Testis (tissue), 2 donors: ENCODE measurements at regions not wholly inside any gene's neighbourhood (a gene's known extent, or its start where the extent isn't known, plus 50 kb on each side); places are given as distances from the start of the nearest gene placed in this dataset.

Experiments used
- DNase-seq: peaks from one replicate; pipeline ENCODE4 v3.0.0-alpha.2; 2019
- H3K27ac ChIP-seq, 2 donors: fragments of 200-600 bp; sonication (generic); one replicate each; pipeline ENCODE4 v1.5.1; 2019
- H3K27me3 ChIP-seq: fragments of 200-600 bp; sonication (generic); one replicate; pipeline ENCODE4 v1.5.1; 2019
- H3K36me3 ChIP-seq: fragments of 200-600 bp; sonication (generic); one replicate; pipeline ENCODE4 v1.5.1; 2017; ENCODE audit warnings: low read depth; ENCODE audit errors: missing control alignments
- H3K4me1 ChIP-seq: fragments of 200-600 bp; sonication (generic); one replicate; pipeline ENCODE4 v1.5.1; 2019
- H3K4me3 ChIP-seq, 2 donors: fragments of 200-600 bp; sonication (generic); one replicate each; pipeline ENCODE4 v1.5.1; 2017 to 2019
- H3K9me3 ChIP-seq: fragments of 200-600 bp; sonication (generic); one replicate; pipeline ENCODE4 v1.5.1; 2017
- POLR2A ChIP-seq: fragments of 450-650 bp; IDR thresholded peaks from one replicate; pipeline ENCODE4 v1.6.1; 2017; ENCODE audit warnings: antibody characterized with exemption, mild to moderate bottlenecking, moderate library complexity
- WGBS, 2 donors: methylation state at CpG; one replicate each; pipeline ENCODE4 v1.1.5; 2018; 5-methylcytosine and 5-hydroxymethylcytosine counted together
- intact Hi-C: fragments of 100-400 bp; cut with DNase I; formaldehyde crosslinking; loops from one replicate; pipeline ENCODE4 v1.15.1; 2023; ENCODE audit warnings: low total_unique reads
- TF ChIP-seq, protein P1 (sequence below), 3 experiments: fragments of 450-650 bp in 2 of 3; fragments of 200-600 bp in 1 of 3; sonication (generic) in 1 of 3; IDR thresholded peaks; one replicate each; pipeline ENCODE4 v1.5.1; 2016 to 2019; ENCODE audit warnings: antibody characterized with exemption in 3 of 3, mild to moderate bottlenecking in 2 of 3, moderate library complexity in 1 of 3

DNA sequence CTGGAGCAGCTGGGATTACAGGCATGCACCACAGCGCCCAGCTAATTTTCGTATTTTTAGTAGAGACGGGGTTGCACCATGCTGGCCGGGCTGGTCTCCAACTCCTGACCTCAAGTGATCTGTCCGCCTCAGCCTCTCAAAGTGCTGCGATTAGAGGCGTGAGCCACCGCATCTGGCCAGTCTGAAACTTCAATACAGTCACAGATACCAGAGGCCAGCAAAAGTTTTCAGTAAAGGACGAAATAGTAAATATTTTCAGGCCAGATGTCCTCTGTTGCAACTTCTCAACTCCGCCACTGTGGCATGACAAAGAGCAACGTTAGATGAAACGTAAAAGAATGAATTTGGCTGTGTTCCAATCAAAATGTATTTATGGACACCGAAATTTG is 403.6 kb downstream of the MN1 start:
- no peaks in the 10 kb centered on the region for H3K9me3 ChIP-seq
- WGBS, 2 donors = 70 to 74% methylated on average over 13 of the region's 13 CpGs
- intact Hi-C loops = no loop called here
- no peak overlapping the region for H3K4me3 ChIP-seq
- H3K27ac ChIP-seq = no peak overlapping the region
- H3K36me3 ChIP-seq = no peaks in the 10 kb centered on the region
- DNase-seq = no peak
- peaks cover 10% of the 10 kb centered on the region for H3K4me1 ChIP-seq
- no peaks in the 10 kb centered on the region for H3K27me3 ChIP-seq
- TF ChIP-seq, protein P1, sequence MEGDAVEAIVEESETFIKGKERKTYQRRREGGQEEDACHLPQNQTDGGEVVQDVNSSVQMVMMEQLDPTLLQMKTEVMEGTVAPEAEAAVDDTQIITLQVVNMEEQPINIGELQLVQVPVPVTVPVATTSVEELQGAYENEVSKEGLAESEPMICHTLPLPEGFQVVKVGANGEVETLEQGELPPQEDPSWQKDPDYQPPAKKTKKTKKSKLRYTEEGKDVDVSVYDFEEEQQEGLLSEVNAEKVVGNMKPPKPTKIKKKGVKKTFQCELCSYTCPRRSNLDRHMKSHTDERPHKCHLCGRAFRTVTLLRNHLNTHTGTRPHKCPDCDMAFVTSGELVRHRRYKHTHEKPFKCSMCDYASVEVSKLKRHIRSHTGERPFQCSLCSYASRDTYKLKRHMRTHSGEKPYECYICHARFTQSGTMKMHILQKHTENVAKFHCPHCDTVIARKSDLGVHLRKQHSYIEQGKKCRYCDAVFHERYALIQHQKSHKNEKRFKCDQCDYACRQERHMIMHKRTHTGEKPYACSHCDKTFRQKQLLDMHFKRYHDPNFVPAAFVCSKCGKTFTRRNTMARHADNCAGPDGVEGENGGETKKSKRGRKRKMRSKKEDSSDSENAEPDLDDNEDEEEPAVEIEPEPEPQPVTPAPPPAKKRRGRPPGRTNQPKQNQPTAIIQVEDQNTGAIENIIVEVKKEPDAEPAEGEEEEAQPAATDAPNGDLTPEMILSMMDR (IDR thresholded peaks at IDR 0.05) = no peak
- no peak for TF ChIP-seq POLR2A

DNA sequence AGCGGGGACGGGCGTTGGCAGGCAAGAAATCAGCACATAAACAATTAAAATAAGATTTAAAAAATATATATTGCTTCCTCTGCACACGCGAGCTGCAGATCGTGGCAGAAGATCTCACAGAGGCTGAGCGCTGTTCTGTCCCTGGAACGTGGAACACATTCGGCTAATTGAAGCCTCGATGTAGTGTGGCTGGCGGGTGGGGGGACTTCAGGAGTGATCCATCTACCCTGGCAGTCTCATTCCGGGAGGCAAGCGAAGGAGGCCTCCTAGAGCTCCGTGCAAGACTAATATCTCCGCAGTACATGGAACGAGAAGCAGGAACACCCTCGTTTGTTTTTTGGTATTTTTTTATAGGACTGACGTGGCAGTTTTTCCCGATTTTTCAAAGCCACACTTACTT is 402.4 kb downstream of the MN1 start:
- Histone ChIP-seq H3K27me3 (no peaks in the 10 kb centered on the region), H3K36me3 (no peaks in the 10 kb centered on the region), H3K9me3 (no peaks in the 10 kb centered on the region), H3K27ac (no peak overlapping the region), H3K4me1 (peaks cover 10% of the 10 kb centered on the region), H3K4me3 (no peak overlapping the region)
- TF ChIP-seq POLR2A = no peak
- TF ChIP-seq, protein P1 (IDR thresholded peaks at IDR 0.05) = no peak
- WGBS, 2 donors = 14 to 25% methylated on average over 19 of the region's 19 CpGs
- DNase-seq = peak; percentile 44
- intact Hi-C loops = no loop called here

DNA sequence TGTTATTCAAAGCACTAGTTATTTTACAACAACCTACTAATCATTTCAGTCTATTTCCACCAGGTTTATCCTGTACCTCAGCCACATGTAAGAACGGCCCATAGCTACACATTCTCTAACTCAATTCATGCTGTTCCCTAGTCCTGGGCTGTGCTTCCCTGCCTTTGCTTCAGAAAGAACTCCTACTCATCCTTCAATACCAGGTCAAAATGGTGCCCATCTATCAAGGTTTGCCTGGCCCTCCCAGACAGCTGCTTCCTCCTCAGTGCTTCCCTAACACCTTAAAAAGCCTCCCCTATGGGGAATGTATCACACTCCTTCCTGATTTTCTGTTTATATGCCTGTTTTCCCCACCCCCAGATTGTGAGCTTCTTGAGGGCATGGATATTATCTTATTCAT is 400.7 kb downstream of the MN1 start:
- 42 to 50% methylated on average over 1 of the region's 1 CpG for WGBS, 2 donors
- intact Hi-C loops = loop anchor here (10.0 kb wide), 1 partner anchor 404 kb away; the partner anchor contains the start of gene MN1
- H3K9me3 ChIP-seq = no peaks in the 10 kb centered on the region
- DNase-seq = no peak
- H3K4me3 ChIP-seq = no peak overlapping the region
- TF ChIP-seq POLR2A = no peak
- TF ChIP-seq, protein P1 (IDR thresholded peaks at IDR 0.05) = no peak
- peaks cover 6% of the 10 kb centered on the region for H3K4me1 ChIP-seq
- H3K27me3 ChIP-seq = no peaks in the 10 kb centered on the region
- no peak overlapping the region for H3K27ac ChIP-seq
- no peaks in the 10 kb centered on the region for H3K36me3 ChIP-seq

DNA sequence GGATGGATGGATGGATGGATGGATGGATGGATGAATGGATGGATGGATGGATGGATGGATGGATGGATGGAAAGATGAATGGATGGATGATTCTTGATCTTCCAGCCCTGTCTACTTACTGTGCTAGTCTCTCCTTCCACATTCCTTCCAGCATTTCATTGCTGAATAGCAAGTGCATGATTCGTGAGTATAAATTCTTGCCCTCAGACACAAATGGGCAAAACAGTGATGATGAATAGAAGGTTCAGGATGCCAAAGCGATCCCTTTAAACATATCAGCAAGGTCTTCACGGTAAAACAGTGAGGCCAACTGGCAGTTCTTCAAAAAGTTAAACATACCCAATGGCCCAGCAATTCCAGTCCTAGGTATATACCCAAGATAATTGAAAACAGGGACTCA is 400.2 kb downstream of the MN1 start:
- H3K4me1 ChIP-seq = peaks cover 6% of the 10 kb centered on the region
- no peaks in the 10 kb centered on the region for H3K36me3 ChIP-seq
- TF ChIP-seq, protein P1 (IDR thresholded peaks at IDR 0.05) = no peak
- TF ChIP-seq POLR2A = no peak
- WGBS, 2 donors = 73 to 77% methylated on average over 3 of the region's 3 CpGs
- H3K27me3 ChIP-seq = no peaks in the 10 kb centered on the region
- H3K27ac ChIP-seq = no peak overlapping the region
- no peaks in the 10 kb centered on the region for H3K9me3 ChIP-seq
- no peak for DNase-seq
- no peak overlapping the region for H3K4me3 ChIP-seq
- intact Hi-C loops = loop anchor here (10.0 kb wide), 1 partner anchor 403 kb away; the partner anchor contains the start of gene MN1

DNA sequence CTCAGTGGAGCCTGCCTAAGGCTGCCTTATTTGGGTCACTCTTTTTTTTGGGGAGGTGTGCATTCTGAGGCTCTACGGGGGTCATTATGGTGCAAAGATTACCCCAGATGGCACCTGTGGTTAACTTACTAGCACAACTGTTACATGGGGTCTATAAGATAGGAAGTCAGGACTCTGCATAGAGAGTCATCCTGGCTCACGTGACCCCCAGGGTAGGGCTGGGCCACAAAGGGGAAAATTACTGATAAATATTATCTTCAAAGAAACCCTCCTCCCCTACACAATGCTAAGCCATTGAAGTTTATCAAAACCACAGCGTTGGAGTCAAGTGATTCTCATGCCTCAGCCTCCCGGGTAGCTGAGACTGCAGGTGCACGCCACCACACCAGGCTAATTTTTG is 397.1 kb downstream of the MN1 start:
- Histone ChIP-seq H3K4me3 (no peak overlapping the region), H3K4me1 (no peaks in the 10 kb centered on the region), H3K27me3 (no peaks in the 10 kb centered on the region), H3K36me3 (no peaks in the 10 kb centered on the region), H3K27ac (no peak overlapping the region), H3K9me3 (no peaks in the 10 kb centered on the region)
- TF ChIP-seq, protein P1 (IDR thresholded peaks at IDR 0.05) = no peak
- no peak for TF ChIP-seq POLR2A
- WGBS, 2 donors = 89 to 91% methylated on average over 5 of the region's 5 CpGs
- DNase-seq = no peak
- intact Hi-C loops = loop anchor here (10.0 kb wide), 1 partner anchor 400 kb away; the partner anchor contains the start of gene MN1
